GM12872 (cell line): ENCODE measurements at regions not wholly inside any gene's neighbourhood (a gene's known extent, or its start where the extent isn't known, plus 50 kb on each side); places are given as distances from the start of the nearest gene placed in this dataset.

Experiments used
- TF ChIP-seq, protein P1 (sequence below): IDR thresholded peaks from 3 replicates; pipeline ENCODE4 v1.5.1; 2011; ENCODE audit warnings: low read depth, mild to moderate bottlenecking, low read length, moderate library complexity; ENCODE audit not compliant: insufficient read depth

GRCh38 chr9:22389271-22389670 lies 57.4 kb upstream of the DMRTA1 start:
- TF ChIP-seq, protein P1, sequence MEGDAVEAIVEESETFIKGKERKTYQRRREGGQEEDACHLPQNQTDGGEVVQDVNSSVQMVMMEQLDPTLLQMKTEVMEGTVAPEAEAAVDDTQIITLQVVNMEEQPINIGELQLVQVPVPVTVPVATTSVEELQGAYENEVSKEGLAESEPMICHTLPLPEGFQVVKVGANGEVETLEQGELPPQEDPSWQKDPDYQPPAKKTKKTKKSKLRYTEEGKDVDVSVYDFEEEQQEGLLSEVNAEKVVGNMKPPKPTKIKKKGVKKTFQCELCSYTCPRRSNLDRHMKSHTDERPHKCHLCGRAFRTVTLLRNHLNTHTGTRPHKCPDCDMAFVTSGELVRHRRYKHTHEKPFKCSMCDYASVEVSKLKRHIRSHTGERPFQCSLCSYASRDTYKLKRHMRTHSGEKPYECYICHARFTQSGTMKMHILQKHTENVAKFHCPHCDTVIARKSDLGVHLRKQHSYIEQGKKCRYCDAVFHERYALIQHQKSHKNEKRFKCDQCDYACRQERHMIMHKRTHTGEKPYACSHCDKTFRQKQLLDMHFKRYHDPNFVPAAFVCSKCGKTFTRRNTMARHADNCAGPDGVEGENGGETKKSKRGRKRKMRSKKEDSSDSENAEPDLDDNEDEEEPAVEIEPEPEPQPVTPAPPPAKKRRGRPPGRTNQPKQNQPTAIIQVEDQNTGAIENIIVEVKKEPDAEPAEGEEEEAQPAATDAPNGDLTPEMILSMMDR, result no peak

DNA sequence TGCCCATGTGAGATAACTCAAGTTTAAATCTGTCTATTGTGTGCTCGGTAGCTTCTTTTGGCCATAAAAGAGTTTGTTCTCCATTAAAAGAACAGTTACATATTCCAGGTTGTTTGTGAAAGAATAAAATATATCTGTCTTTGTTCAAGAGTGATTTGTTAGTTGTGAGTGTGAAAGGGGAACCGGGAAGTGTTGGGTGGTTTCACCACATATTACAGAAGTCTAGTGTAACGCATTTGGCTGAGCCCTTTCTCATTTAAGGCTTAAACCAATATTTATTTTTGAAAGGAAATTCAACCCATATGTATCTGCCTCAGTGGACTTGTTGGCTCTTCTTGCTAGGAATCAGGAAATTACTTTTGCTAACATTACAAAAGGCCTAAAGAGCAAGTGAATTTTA lies 54.1 kb upstream of the DMRTA1 start:
- TF ChIP-seq, protein P1, result no peak

GRCh38 chr9:22395687-22396141 lies 50.9 kb upstream of the DMRTA1 start:
- TF ChIP-seq, protein P1, result no peak
